EL (cell line): ENCODE measurements at regions not wholly inside any gene's neighbourhood (a gene's known extent, or its start where the extent isn't known, plus 50 kb on each side); places are given as distances from the start of the nearest gene placed in this dataset.

Experiments
- DNase-seq: peaks from one replicate; pipeline ENCODE4 v3.0.0-alpha.2; 2016

DNA sequence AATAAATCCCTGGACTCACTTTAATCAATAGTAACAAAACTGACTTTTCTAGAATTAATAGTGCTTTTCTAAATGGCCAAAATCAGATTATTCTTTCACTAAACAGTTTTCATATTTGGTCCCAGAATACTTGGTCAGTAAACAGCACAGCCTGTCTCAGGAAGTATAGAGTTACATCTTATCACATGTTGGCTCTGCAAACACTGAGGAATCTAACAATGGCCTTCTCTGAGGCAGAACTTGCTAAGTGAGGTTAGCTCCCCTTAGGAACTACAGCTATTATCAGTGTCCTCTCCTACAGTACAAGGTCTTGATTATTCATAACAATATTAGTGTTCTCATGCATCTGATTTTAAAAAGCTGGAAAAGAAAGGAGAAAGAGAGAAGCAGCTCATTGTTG, 1622.8 kb downstream of the HACE1 start:
- DNase-seq: no peak

DNA sequence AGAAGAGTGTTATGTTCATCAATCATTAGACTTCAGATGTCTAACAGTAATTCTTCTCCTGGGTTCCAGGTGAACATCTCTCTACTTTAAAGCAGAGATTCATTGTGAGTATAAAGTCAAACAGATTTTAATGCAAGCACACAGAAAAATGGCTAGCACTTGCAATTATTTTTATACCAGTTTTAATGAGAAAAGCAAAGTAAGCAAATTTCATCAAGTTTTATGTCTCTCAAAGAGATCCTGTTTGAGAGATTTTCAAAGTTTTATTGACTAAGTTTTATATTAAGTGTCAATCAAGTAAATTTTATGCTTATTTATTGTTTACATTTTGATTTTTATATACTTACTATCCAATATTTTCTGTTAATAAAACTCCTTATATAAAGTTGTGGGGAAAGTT, 1628.5 kb downstream of the HACE1 start:
- DNase-seq: no peak

DNA sequence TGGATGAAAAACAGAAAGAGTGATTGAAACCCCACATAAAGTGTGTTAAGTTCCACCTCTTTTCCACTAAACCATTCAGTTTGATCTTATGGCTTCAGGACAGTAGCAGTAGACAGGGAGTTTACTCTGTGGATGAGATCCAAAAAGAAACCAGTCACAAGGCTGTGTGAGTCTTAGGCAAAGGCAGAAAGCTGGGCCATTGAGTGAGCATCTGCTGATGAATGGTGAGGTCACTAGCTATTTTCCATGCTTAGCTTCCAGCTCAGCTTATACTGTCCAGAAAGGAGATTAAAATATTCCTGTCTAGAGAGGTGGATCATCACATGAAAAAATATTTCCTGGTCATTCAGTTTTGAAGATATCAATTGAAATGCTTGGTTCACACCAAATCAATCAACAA, 1643.9 kb downstream of the HACE1 start:
- DNase-seq: peak; percentile 53

DNA sequence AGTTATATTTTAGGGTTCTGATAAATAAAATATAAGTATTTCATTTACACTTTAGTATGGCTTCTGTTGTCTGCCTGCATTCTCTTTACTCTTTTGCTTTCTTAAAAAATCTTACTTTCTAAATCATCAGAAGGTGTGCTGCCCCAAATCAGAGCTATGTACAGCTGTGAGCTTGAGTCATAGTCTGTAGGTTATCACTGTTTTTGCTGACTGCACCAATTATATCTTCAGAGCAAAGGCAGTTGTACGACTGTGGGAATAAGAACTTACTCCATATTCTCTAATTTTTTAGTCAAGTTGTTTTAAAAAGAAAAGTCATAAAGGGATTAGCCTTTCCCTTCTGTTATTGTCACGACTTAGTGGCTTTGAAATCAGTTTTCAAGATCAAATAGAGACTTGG, 1649.0 kb downstream of the HACE1 start:
- no peak for DNase-seq

DNA sequence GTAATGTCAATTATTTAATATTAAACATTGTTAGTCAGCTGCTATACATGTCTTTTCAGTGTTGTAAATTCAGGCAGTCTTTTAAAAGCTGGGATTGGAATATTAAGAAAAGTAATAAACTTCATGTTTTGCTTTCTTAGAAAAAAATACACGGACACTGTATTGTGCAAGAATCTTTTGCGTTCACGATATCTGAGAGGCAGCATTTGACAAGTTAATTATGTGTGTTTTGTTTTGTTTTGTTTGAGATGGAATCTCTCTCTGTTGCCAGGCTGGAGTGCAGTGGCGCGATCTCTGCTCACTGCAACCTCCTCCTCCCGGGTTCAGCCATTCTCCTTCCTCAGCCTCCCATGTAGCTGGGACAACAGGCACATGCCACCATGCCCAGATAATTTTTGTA, 1661.3 kb downstream of the HACE1 start:
- no peak for DNase-seq

DNA sequence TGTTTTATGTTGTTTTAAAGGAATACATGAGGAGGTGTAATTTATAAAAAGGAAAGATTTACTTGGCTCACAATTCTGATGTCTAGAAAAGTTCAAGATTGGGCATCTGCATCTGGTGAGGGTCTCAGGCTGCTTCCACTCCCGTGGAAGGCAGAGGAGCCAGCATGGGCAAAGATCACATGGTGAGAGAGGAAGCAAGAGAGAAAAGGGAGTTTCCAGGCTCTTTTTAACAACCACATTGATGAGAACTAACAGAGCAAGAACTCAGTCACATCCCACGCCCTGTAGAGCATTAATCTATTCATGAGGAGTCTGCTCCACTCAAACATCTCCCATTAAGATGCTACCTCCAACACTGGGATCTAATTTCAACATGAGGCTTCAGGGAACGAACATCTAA, 1666.3 kb downstream of the HACE1 start:
- DNase-seq: no peak

DNA sequence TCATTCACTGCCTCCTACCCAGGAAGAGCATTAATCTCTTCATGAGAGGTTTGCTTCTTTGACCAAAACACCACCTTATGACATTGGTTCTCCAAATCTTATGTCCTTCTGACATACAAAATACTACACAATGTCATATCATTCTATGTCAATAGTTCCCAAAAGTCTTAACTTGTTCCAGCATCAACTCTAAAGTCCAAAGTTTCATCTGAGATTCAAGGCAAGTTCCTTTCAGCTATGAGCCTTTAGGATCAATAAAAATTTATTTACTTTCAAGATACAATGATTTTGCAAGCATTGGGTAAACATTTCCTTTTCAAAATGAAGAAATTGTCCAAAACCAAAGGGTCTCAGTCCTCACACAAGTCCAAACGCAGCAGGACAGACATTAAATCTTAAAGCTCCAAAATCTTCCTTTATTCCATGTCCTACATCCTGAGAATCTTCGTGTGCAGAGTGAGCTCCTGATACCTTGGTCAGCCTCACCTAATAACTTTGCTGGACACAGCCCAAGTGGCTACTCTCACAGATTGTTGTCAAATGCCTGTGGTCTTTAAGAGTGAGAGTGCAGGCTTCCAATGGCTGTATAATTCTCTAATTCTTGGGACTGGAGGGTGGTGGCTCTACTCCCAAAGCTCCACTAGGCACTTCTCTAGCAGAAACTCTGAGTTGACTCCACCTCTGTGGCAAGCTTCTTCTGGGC, 1668.2 kb downstream of the HACE1 start:
- no peak for DNase-seq

DNA sequence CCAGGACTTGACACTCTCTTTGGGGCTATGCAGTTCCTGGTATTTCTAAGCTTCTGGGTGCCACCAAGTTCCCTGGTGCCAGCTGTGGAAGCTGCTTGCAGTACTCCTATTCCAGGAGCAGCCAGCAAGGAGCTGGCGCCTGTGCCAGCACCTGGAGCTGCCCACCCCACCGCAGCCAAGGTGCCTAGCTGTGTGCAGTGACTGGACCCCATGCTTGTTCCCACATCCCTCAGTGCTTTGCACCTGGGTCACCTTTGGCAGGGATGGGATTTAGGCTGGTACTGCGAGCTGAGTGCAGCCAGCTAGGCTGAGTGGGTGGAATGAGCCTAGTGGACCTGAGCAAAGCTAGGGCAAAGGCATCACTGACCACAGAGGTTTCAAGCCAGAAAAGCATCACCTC, 1674.9 kb downstream of the HACE1 start:
- DNase-seq: no peak

DNA sequence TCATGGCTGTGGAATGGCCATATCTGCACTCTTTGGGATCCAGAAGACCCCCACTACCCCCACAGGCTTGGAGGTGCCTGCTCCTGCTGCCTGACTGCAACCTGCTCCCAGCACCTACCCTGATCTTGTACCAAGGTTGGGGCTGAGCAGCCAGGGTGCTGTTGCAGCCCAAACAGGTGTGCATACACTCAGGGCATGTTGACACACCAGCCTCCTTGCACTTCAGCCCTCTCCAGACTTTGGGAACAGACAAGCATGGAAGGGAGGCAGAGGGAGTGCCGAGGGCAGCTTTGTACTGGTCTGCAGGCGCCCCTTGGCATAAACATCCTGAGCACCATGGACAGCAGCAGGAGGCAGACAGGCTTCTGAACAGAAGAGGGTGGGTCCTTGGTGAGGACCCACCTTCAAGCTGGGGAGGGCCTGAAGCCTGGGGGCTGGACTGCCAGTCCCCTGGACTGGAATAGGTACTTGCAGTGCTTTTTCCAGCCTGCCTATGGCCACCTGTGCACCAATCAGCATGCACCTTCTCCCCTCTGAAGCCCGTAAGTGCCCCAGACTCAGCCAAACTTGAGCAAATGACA, 1675.8 kb downstream of the HACE1 start:
- no peak for DNase-seq

DNA sequence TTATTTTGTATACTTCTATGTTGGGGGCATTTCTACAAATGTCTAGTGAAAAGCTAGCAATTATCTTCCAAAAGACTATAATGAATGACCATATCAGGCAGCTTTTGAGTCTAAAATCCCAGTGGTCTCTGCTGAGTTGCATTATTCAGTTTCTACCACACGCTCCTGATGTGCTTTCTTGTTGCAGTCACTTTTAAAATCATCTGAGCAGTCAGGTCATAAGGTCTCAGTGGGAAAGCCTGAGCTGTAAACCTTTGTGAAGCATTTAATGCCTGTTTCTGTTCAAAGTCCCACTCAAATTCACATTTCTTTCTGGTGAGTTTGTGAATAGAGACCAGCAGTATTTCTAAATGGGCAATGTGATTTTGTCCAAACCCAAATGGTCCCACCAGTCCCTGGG, 1681.5 kb downstream of the HACE1 start:
- DNase-seq: no peak

DNA sequence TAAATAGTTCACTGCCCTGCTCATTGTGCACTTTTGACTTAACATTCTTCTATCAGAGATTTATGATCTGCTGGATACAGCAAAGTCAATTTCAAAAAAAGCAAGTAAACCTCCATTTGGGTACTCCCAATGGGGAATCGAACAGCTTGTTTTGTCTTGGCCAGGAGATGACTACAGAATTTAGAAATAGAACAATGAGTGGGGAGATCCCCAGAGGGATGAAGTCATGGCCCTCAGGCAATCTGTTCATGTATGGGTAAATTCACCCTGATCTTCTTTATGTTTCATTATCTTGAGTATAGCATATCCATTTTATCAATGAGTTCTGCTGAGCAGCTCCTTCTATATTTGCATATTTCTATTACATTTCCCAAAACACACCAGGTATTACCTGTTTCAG, 1681.9 kb downstream of the HACE1 start:
- DNase-seq: no peak

DNA sequence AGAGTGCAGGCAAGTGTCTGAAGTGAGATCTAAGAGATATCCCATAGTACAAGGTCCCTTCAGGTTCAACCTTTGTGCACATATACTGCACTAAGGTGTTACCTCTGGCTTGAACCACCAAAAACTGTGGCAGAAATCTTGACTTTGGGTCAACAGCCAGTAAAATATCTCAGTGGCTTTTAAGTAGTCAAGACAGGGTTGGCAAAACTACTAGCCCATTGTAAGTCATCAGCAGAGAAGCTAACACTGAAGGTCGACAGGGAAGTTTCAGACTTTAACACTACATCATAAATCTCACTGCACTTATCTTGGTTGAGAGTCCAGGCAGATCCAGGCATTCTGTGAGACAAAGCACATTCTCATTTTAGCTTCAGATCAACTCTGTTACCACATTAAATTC, 1684.7 kb downstream of the HACE1 start:
- DNase-seq: no peak

DNA sequence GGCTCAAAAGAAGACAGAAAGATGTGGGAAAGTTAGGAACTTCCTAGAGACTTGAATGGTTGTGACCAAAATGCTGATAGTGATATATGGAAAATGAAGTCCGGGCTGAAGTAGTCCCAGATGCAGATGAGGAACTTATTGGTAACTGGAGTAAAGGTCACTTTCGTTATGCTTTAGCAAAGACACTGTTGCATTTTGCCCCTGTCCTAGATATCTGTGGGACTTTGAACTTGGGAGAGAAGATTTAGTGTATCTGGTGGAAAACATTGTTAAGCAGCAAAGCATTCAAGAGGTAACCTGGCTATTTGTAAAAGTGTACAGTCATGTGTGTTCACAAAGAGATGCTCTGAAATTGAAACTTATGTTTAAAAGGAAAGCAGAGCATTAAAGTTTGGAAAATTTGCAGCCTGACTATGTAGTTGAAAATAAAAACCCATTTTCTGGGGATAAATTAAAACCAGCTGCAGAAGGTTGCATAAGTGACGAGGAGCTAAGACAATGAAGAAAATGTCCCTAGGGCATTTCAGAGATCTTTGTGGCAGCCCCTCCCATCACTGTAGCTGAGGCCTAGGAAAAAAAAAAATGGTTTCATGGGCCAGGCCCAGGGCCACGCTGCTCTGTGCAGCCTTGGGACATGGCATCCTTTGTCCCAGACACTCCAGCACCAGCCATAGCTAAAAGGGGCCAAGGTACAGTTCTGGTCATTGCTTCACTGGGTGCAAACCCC, 1692.2 kb downstream of the HACE1 start:
- no peak for DNase-seq

DNA sequence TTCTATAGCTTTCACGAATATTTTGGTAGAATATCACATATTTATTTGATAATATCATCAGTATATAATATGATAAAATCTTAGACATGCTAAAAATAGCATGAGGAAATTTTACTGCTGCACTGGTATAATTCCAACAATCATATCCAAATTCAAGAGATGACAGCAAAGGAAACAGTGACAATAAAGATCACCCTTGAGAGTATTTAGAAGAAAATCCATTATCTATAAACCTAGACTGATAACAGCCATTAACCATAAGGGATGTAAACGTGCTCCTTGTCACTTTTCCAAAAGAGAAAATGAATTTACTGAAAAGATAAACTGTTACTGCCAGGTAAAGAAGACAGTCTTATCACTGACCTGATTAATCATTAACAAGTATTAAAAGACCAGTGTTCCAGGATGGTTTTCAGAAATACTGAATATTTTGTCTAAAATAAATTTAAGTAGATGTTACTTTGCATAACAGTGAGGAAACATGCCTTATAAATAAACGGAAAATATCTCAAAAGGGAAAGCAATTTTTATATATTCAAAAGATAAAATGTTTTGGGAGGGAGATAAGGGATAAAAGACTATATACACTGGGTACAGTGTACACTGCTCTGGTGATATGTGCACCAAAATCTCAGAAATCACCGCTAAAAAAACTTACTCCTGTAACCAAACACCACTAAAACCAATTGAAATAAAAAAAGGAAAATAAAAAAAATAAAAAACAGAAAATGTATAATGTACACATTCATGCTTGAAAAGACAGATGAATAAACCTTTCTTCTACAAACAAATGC, 1704.7 kb downstream of the HACE1 start:
- no peak for DNase-seq

DNA sequence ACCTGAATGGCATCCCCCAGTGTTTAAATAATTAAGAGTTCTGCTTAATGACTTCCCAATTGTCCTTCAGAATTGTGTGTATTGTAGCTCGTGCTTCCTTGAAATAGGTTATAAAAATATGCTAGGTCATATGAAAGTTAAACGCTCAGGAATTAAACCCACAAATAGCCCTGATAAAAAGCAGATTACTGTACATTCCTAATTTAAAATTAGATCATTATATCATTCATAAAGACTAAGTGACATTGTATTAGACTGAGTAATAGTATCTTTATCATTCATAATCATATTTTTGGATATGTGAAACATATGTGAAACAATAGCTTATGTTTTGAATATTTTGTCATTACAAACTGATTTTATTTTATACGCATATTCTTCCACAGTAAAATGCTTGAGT, 1706.7 kb downstream of the HACE1 start:
- DNase-seq: no peak

DNA sequence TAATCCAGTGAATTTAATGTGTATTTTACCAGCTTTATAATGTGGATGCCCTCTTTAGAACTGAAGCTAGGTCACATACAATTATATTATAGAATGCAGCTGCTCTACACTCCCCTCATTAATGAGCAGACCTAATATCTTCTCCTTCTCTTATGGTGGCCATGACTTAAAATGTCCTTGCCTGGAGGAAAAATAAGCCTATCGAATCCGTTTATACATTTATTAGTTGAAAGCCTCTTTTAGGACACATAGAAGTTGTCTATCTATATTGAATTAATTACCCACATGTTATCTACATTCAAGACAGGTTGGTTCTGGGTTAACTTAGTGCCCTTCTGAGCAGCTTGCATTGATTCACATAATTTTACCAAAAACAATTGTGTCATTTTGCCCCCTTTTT, 1716.8 kb downstream of the HACE1 start:
- DNase-seq: no peak

DNA sequence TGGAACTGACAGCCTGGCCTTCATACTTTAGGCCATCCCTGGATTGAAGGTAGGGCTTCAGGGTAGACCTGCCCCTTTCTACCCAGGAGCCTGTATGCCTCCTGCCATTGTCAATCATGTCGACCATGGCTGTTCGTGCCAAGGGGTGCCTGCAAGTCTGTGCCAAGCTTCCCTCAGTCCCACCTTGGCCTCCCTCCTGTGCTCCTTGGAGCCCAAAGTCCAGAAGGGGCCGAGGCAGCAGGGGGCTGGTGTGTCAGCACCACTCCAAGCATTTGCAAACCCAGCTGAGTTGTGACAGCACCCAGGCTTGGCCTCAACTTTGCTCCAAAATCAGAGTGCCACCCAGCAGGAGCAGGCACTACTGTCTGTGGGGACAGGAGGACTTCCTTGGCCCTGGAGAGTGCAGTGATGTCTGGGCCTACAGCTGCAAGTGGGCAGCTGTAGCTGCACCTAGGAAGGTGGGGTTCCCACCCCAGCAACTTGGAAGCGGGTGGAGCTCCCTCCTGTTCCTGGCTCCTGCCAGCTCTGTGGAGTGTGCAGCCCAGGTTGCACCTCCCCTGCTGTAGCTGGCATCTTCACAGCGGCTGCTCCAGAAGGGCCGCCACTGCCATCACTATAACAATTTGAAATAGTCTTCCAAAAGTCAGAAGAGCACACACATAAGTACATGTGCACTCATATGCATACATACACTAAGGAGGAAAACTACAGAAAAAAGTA, 1719.3 kb downstream of the HACE1 start:
- DNase-seq: no peak

DNA sequence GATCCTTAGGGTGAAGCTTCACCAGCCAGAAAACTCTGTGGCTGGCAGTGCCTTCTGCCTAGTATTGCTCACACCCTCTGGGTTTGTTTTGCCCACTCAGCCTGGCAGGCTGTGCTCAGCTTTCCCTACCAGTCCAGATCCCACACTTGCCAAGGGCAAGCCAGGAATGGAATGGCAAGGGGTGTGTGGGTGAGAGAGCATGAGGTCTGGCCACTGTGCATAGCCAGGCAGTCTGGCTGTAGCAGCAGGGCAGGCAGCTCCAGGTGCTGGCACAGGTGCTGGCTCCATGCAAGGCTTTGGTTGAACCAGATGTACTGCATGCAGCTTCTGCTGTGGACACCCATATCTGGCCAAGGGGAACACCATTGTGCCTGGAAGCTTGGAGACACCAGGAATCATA, 1720.3 kb downstream of the HACE1 start:
- no peak for DNase-seq

DNA sequence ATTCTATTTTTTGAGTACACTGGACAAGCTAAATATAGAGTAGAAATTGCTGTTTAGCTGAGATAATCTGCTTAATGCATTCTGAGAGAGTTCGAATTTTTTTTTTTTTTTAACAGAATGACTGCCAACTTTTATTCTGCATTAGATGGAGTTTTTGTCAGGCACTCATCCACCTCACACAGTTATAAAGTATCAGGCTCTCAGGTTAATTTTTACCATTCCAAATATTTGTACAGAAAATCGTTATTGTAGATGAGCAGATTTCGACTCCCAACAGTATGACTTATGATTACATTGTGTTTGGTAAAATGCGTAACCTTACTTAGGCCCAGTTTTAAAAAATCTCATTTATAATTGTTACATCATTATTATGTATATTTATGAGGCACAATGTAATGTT, 1731.0 kb downstream of the GRIK2 start:
- no peak for DNase-seq

DNA sequence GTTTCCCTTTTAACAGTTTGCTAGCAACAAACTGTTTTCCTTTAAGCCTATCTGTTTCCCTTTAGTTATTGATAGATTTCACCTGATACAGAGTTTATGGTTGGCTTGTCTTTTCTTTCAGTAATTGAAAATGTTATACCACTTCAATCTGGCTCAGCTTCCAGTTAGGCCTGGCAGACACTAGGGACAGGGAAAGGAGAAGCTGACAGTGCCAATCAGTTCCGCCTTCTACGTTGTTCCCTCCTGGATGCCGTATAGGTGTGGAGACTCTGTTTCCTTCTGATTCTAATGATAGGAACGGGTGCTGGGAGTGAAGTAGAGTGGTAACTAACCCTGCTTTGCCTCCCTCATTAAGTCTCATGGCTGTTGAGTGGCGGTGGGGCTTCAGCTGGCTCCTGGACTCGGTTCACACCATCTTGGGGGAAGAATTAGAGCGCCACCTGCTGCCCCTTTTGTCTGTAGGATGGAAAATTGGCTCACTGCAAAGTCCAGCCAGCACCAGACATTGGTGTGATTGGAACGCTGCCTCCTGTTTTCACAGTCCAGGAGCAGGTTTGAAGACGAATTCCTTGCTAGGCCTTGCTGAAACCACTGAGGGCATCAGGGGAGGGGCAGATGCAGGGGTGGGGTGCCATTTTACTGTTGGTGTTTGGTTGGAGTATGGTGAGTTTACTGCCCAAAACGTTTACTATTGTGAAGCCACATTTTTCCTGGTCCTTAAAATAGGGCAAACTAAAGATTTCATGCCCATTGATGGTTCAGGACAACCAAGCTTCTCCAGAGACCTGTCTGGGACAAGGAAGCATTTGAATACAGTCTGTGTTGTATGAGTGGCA, 1729.5 kb downstream of the GRIK2 start:
- peak; percentile 58 for DNase-seq

DNA sequence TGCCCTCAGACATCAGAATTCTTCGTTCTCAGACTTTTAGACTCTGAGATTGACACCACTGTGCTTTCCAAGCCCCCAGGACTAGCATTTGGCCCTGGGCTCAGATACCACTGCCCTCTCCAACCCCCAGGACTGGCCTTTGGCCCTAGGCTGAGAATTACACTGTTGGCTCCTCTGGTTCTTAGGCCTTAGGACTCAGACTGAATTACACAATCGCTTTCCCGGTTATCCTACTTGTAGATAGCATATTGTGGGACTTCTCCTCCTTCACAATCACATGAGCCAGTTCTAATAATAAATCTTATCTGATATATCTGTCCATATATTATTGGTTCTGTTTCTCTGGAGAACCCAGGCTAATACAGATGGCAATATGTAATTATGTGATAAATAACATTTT, 1725.5 kb downstream of the GRIK2 start:
- no peak for DNase-seq

DNA sequence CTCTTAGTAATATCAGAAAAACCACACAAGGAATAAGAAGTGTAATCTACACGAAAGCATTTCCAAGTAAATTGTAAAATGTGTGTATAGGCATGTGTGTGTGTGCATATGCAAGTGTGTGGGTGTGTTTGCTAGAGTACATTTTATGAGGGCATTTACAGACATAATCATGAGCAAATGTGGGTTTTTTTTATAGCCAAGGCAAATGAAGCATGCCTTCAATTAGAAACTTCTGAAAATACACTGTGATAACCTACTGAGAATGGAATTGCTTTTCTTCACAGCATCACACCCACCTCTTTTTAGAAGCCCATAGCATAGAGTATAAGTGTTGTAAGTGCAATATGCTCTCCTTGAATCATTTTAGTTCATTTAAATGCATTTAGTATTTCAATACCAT, 1721.1 kb downstream of the GRIK2 start:
- no peak for DNase-seq
